SK-N-DZ (cell line): ENCODE measurements at regions not wholly inside any gene's neighbourhood (a gene's known extent, or its start where the extent isn't known, plus 50 kb on each side); places are given as distances from the start of the nearest gene placed in this dataset.

ENCODE experiments used
- DNase-seq: peaks from one replicate; pipeline ENCODE4 v3.0.0-alpha.2; 2015; ENCODE audit warnings: low spot score
- small RNA-seq, 2 experiments: library from RNA; depleted of rRNA; stranded (forward); fragments of <200 nt; gene quantifications; one replicate each; pipeline ENCODE3, GENCODE V24; 2014

DNA sequence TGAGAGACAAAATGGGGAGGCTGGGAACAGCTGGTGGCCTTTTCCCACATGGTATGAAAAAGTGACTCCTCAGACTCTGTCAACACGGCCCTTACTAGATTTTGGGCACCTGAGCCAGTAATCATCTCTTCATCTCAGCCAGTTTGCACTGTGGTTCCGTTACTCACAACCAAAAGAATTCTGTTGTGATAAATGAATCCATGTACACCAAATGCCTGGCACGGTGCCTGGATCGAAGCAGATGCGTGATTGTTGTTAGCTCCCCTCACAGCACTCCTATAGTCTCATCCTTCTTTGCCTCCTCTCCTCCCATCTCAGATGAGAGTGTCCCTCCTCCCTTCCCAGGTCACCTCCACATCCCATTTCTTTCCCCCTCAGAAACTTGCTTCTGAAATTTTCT lies 57.9 kb upstream of the GJB5 start:
- DNase-seq: no peak

DNA sequence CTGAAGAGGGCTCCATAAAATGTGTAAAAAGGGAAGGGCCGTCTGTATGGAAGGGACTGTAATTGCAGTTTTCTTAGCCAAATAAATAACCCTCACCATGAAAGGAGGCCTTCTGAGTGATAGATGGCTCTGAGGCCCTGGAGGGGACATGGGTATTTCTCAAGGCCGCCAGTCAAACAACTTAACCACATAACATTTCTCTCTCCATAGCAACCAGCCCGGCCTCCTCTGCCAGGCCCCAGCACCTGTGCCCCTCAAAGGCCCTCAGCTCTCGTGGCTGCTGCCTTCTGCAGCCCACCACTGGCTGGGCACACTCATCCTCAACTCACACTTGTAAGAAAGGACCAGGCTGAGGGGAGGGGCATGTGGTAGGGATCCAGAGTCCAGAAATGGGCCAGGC lies 57.0 kb upstream of the GJB5 start:
- DNase-seq: no peak

DNA sequence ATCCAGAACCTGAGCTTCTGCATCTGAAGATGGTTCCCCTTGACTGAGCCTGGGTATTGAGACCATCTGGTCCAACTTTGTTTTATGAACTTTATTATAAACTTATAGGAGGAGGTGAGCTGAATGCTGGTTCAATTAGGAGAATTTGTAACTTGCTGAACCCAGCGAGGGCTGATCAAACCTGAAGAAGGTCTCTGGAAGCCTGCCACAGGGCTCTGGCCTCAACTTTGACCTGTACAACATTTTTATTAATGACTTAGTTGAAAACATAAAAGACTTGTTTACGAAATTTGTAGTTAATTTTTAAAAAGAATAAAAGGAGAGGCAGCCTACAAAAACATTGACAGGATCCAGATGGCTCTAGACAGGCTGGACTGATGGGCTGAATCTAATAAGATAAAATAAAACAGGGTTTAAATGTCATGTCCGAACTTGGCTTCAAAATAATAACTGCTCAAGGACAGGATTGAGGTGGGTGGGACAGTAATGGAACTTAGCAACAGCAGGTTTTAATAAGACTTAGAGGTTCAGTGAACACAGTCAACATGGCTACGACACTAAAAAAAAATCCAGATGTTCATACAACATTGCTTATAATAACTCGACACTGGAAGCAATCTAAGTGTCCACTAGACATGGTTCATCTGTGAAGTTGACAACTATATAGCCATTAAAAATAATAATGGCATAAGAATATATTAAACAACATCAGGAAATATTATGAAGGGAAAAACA lies 53.4 kb upstream of the GJB5 start:
- no peak for DNase-seq

Small RNA genes in the stretch of these regions (small RNA-seq; reads per million reads assigned to genes)
- gene MIR552: 0 reads per million in 2 experiments
